ENCODE measurements at regions not wholly inside any gene's neighbourhood (a gene's known extent, or its start where the extent isn't known, plus 50 kb on each side); places are given as distances from the start of the nearest gene placed in this dataset.

GRCh38 chr5:103461243-103461642 is 101.3 kb downstream of the NUDT12 start:
- DNase-seq: no peak

- DNase-seq: no peak
Observed at GRCh38 chr5:103458497-103459040, 104.0 kb downstream of the NUDT12 start.

GRCh38 chr5:103456476-103456875 is 106.1 kb downstream of the NUDT12 start:
- no peak for DNase-seq

GRCh38 chr5:103455796-103456195 is 106.8 kb downstream of the NUDT12 start:
- DNase-seq: no peak

DNA sequence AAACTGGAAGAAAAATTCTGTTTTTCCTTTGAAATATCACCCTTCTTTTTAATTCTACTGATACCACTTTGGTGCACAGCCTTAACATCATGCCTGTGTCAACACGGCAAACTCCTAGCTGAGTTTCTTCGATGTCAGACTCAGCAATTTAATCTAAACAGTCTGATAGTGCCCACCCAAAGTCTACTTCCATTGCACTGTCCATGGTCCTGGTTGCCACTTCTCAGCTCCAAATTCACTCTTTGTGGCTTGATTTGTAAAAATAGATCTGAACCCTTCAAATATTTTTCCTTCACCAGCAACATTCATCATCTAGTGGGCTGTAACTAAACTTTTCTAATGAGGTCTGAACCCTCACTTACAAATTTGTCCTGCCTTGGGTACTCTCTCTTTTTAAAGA is 107.8 kb downstream of the NUDT12 start:
- DNase-seq: no peak

GRCh38 chr5:103452666-103453065 is 109.9 kb downstream of the NUDT12 start:
- DNase-seq: no peak

DNA sequence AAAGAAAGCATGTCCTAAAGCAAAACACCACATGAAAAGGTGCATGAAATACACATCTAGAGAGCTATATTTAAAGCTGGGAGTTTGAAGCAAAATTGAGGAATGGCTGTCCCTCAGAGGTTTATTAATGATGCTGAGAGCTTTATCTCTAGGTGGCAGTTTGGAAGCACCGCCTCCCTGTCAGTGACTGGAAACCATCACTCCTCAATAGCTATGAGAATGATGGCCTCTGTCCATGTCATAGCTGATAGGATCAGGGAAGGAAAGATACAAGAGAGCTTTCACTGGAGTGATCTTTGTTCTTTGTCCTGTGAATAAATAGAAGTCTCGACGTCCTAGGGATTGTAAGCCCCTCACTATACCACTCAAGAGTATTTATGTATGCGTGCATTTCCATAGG is 110.5 kb downstream of the NUDT12 start:
- DNase-seq: no peak

DNA sequence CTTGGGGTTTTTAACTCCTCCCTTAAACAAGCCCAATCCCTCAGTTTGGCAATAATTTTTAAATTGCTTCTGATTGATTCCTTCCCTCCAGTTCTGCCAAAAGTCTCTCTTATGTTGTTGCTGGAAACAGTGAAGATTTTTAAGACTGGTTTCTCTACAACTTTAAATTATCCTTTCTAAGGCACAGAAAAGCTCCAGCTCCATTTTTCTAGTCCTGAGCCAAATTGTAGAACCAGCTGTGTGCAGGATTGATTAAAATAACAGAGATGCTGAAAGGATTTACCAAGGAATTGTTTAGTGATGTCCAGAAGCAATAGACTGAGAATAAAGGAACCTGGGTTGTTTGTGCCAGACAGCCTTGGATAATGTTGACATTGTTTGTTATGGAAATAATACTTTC is 111.3 kb downstream of the NUDT12 start:
- no peak for DNase-seq

- no peak for DNase-seq
Observed at GRCh38 chr5:103450333-103451061, 112.1 kb downstream of the NUDT12 start.

GRCh38 chr5:103446813-103447212 is 115.8 kb downstream of the NUDT12 start:
- DNase-seq: no peak

DNA sequence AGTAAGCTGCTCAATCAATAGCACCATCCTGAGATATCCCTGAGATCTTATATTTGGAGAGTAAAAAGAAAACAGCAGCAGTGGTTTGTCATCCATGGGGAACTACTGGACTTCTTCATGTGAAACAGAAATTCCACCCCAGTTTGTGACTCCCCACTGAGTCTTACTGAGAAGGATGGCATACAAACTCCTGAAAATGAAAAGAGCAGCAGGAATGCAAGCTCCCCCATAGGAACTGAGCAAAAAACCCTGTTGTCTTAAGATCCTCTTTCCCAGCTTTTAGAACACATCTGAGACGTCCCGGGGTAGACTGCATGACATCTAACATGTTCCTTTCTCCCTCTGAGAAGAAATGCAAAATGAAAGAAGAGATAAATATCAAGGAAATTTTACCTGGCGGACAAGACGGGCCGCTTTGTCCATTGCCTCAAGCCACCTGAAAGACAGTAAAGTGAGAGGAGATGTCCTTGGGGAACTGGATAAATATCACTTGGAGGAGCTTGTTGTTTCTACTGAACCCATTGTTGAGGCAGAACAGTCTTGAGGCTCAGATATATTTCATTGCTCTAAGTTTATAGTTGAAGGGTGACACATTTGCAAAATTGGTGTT is 117.1 kb downstream of the NUDT12 start:
- no peak for DNase-seq

DNA sequence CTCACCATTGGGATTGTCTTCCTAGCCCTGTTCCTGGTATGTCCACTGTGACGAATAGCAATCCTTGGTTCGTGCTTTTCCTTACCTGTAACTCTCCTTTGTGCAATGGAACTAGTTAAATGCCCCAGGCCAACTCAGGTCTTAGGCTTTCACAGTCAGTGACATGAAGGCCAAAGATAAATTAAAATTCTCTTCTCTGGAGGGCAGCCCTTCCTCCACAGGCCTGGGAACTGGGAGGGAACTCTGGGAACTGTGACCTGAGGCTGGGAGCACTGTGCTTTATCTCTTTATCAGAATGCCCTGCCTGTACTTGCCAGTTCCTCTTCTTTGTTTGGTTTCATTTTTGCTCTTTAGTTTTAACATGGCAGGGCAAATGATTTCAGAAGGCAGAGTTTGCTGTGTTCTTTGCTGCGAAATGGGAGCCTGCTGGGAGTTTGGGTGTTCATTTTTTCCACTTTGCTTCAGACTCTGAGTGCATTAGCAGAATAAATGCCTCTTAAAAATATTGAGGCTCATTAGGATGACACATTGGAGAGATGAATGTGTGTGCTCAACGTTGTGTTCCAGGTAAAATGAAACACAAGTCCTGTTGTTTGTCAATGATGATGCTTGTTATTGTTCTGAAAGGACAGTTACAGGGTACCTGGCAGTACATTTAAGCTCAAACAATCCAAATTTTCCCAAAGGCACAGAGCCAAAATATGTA is 118.1 kb downstream of the NUDT12 start:
- no peak for DNase-seq

GRCh38 chr5:103442750-103443149 is 119.8 kb downstream of the NUDT12 start:
- no peak for DNase-seq

DNA sequence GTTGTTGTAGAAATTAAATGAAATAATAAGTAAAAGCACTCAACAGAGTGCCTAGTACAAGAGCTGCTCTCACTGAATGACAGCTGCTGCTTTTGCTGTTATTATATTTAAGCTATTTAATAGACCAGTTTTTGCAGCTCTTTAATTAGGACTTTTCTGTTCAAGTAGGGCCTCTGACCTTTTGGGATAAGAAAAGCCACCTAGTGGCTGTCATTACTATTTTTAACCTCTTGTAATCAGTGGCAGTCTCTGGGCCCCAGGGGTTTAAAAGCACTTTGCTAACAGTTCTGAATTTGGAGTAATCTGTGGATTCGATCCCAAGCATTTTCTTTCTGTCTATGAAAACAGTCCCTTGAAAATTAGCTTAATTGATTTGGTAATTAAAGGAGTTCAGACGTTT is 121.1 kb downstream of the NUDT12 start:
- DNase-seq: no peak

- no peak for DNase-seq
Observed at GRCh38 chr5:103439007-103439406, 123.6 kb downstream of the NUDT12 start.

DNA sequence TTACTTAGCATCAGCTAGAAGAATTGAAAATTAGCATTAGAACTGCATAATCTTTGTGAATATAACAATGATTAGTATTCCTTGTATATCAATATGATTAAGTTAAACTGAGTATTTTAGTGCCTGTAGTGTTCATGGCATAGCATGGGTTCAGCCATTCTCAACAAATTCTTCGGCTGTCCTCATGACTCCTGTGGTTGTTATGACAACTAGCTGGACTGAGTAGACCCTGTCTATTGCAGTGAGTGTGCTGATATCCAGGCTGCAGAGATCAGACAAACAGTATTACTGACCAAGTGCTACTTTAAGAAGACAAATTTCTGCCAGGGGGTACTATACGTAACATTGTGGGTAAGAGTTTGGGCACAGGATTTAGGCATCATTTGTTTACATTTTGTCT is 125.9 kb downstream of the NUDT12 start:
- DNase-seq: no peak

- DNase-seq: no peak
Observed at GRCh38 chr5:103436112-103436511, 126.5 kb downstream of the NUDT12 start.

GRCh38 chr5:103435136-103435889 is 127.3 kb downstream of the NUDT12 start:
- DNase-seq: no peak

DNA sequence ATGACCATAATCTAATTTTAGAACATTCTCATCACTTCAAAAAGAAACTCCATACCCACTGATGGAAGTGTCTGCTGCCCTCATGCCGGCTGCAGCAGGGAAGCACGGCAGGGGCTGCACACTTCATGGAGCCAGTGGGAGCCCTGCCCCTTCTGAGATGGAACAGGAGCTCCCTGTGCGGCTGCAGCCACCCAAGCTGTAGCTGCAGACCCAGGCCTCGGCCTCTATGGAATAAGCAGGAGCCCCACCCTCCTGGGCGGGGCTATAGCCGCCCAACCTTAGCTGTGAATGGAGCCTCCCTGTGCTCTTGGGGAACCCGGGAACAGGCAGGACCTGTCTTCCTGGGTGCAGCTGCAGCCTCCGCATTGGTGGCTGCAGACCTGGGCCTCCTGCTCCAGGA is 128.5 kb downstream of the NUDT12 start:
- no peak for DNase-seq

DNA sequence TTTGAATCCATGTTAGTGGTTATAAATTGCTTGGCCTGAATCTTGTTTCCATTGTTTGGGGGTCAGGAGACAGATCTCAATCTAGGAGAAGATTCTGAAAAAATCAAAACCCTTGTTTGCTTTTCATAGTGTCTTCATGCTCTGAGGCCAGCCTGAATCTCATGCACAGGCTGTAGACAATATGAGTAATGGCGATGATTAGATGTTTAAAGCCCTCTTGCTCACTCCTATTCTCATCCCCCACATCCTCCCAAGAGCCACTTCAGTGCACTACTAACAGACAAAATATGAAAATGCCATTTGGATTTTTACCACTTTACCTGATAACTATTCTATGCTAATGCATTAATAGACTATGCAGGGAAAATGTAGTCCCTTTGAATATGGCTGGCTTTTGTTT is 129.4 kb downstream of the NUDT12 start:
- DNase-seq: no peak

GRCh38 chr5:103428923-103429322 is 133.7 kb downstream of the NUDT12 start:
- DNase-seq: no peak

DNA sequence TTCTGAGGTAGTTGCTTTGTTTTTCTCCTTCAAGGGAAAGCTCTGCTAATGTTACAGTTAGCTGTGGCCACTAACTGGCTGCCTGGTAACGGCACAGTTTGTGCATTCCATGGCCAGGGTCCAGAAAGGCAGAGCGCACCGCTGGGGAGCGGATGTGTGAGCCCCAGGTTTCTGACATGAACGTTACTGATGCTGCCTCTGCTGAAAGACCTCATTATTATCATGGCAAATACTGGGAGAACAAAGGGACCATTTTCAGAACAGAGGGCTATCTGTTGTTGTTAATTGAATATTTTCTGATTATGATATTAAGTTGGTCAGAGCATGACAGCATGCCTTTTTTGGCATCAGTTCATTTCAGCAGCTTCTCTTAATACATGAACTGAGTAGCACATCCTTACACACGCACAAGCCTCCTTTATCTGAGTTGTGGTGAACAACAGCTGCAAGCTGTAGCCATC is 134.1 kb downstream of the NUDT12 start:
- DNase-seq: no peak

DNA sequence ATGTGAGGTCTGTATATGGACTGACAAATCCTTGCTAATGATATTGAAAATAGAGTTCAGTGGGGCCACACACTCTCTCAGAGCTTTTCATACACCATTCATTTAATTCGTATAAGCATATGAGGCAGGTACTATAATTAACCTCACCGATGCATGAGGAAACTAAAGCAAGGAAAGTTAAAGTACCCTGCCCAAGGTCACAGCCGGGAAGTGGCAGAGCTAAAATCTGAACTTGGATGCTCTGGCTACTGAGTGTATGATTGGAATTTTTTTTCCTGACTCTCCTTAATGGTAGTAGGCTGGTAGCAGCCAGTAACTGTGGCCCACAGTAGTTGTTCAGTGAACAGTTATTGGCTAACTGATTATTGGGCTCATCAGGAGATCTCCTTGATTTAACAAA is 135.3 kb downstream of the NUDT12 start:
- no peak for DNase-seq
